ENCODE measurements at regions not wholly inside any gene's neighbourhood (a gene's known extent, or its start where the extent isn't known, plus 50 kb on each side); places are given as distances from the start of the nearest gene placed in this dataset.

GRCh38 chr18:24964216-24964615 is 387.8 kb downstream of the ZNF521 start:
- Histone ChIP-seq H3K9me3 (no peaks in the 10 kb centered on the region), H3K36me3 (no peaks in the 10 kb centered on the region), H3K27ac (no peak overlapping the region), H3K27me3 (replicated peaks; ENCODE audit: insufficient read depth) (no peaks in the 10 kb centered on the region), H3K4me3 (no peak overlapping the region), H3K4me1 (ENCODE audit: control insufficient read depth in 1 of 2, low read depth in 2 of 2) (no peaks in the 10 kb centered on the region)
- TF ChIP-seq, protein P1, sequence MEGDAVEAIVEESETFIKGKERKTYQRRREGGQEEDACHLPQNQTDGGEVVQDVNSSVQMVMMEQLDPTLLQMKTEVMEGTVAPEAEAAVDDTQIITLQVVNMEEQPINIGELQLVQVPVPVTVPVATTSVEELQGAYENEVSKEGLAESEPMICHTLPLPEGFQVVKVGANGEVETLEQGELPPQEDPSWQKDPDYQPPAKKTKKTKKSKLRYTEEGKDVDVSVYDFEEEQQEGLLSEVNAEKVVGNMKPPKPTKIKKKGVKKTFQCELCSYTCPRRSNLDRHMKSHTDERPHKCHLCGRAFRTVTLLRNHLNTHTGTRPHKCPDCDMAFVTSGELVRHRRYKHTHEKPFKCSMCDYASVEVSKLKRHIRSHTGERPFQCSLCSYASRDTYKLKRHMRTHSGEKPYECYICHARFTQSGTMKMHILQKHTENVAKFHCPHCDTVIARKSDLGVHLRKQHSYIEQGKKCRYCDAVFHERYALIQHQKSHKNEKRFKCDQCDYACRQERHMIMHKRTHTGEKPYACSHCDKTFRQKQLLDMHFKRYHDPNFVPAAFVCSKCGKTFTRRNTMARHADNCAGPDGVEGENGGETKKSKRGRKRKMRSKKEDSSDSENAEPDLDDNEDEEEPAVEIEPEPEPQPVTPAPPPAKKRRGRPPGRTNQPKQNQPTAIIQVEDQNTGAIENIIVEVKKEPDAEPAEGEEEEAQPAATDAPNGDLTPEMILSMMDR (IDR thresholded peaks at IDR 0.05) = no peak
- no peak for ATAC-seq (ENCODE audit: insufficient number of reproducible peaks, low FRiP score, low read depth)
- no peak for DNase-seq (ENCODE audit: low spot score)

- no peaks in the 10 kb centered on the region for H3K9me3 ChIP-seq
- H3K36me3 ChIP-seq = no peaks in the 10 kb centered on the region
- H3K27ac ChIP-seq = no peak overlapping the region
- ATAC-seq (ENCODE audit: insufficient number of reproducible peaks, low FRiP score, low read depth) (no peak), DNase-seq (ENCODE audit: low spot score) (no peak)
- no peaks in the 10 kb centered on the region for H3K4me1 ChIP-seq (ENCODE audit: control insufficient read depth in 1 of 2, low read depth in 2 of 2)
- TF ChIP-seq, protein P1 (IDR thresholded peaks at IDR 0.05) = no peak
- no peak overlapping the region for H3K4me3 ChIP-seq
- H3K27me3 ChIP-seq (replicated peaks; ENCODE audit: insufficient read depth) = no peaks in the 10 kb centered on the region
Observed at GRCh38 chr18:24968238-24968775, 383.7 kb downstream of the ZNF521 start.

GRCh38 chr18:24972577-24972976 is 379.4 kb downstream of the ZNF521 start:
- TF ChIP-seq, protein P1 (IDR thresholded peaks at IDR 0.05) = no peak
- Histone ChIP-seq H3K9me3 (no peaks in the 10 kb centered on the region), H3K36me3 (no peaks in the 10 kb centered on the region), H3K27me3 (replicated peaks; ENCODE audit: insufficient read depth) (no peaks in the 10 kb centered on the region), H3K27ac (no peak overlapping the region), H3K4me3 (no peak overlapping the region), H3K4me1 (ENCODE audit: control insufficient read depth in 1 of 2, low read depth in 2 of 2) (no peaks in the 10 kb centered on the region)
- ATAC-seq (ENCODE audit: insufficient number of reproducible peaks, low FRiP score, low read depth) = no peak
- DNase-seq (ENCODE audit: low spot score) = no peak

DNA sequence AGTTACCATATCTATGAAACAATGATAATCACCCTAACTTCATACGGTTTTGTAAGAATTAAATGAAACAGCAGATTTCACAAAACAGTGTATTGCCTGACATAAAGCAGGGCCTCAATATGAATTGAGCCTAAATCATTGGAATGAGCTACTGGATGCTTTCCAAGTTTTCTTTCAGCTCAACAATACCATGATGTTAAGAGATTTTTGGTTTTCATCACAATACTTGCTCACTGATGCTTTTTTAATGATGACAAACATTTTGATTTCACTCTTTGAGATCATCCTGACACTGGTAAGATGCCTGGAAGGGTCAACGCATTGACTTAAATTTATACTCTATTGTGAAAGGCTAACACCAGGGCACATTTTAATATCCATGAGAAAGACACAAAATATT is 377.5 kb downstream of the ZNF521 start:
- no peak overlapping the region for H3K4me3 ChIP-seq
- ATAC-seq (ENCODE audit: insufficient number of reproducible peaks, low FRiP score, low read depth) (no peak), DNase-seq (ENCODE audit: low spot score) (no peak)
- H3K9me3 ChIP-seq = no peaks in the 10 kb centered on the region
- no peak overlapping the region for H3K27ac ChIP-seq
- H3K27me3 ChIP-seq (replicated peaks; ENCODE audit: insufficient read depth) = no peaks in the 10 kb centered on the region
- TF ChIP-seq, protein P1 (IDR thresholded peaks at IDR 0.05) = no peak
- no peaks in the 10 kb centered on the region for H3K4me1 ChIP-seq (ENCODE audit: control insufficient read depth in 1 of 2, low read depth in 2 of 2)
- H3K36me3 ChIP-seq = no peaks in the 10 kb centered on the region

DNA sequence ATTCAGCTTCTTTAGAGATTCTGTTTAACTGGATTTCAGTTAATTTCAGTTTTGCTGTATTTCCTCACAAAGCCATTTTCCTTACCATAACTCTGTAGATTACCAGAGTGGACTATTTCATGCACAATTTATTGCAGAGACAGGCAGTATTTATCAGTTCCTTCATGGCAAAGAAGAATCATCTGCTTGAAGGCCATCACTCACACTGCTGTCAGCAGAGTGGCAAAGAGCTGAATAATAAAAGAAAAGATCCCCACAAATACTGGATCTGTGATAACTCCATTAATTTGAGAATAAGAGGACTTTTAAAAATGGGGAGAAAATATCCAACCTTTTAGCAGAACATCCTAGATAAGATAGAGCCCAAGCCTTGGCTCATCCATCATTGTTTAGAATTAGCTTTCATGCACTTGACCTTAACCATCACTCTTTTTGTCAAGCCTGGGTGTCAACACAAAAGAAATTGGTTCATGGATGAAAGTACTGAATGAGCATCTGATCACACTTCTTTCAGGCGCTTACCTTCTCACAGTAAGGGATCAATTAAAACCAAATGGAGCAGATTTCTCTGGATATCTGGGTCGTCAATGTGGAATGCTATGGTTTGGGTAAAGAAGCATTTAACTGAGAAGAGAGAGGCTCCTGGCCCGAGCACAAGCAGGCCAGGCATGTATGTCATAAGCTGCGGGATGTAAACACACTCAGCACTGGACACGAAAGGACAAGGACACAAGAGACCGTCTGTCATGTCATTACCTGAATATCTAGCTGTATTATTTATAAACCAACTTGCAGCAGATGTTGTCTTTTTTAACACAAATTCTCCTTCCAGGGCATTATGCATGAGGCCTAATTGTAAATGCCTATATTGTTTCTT is 376.2 kb downstream of the ZNF521 start:
- no peak overlapping the region for H3K4me3 ChIP-seq
- H3K36me3 ChIP-seq = no peaks in the 10 kb centered on the region
- H3K4me1 ChIP-seq (ENCODE audit: control insufficient read depth in 1 of 2, low read depth in 2 of 2) = no peaks in the 10 kb centered on the region
- TF ChIP-seq, protein P1 (IDR thresholded peaks at IDR 0.05) = no peak
- H3K9me3 ChIP-seq = no peaks in the 10 kb centered on the region
- no peaks in the 10 kb centered on the region for H3K27me3 ChIP-seq (replicated peaks; ENCODE audit: insufficient read depth)
- DNase-seq (ENCODE audit: low spot score) (no peak), ATAC-seq (ENCODE audit: insufficient number of reproducible peaks, low FRiP score, low read depth) (no peak)
- H3K27ac ChIP-seq = no peak overlapping the region

All from thoracic aorta (tissue), 2 donors.